Suppressor macrophage (primary cell): ENCODE measurements at regions not wholly inside any gene's neighbourhood (a gene's known extent, or its start where the extent isn't known, plus 50 kb on each side); places are given as distances from the start of the nearest gene placed in this dataset.
A peak's percentile ranks its signal among the peaks of the same experiment; 100 is the strongest.
"Not testable (repeated sequence)": the region's sequence is repeated elsewhere in the genome, so short reads cannot be mapped to it uniquely, and the experiment has no call there.

Source experiments
- DNase-seq, 4 experiments: peaks; one replicate each; pipeline ENCODE4 v3.0.0-alpha.2; 2020 to 2022

DNA sequence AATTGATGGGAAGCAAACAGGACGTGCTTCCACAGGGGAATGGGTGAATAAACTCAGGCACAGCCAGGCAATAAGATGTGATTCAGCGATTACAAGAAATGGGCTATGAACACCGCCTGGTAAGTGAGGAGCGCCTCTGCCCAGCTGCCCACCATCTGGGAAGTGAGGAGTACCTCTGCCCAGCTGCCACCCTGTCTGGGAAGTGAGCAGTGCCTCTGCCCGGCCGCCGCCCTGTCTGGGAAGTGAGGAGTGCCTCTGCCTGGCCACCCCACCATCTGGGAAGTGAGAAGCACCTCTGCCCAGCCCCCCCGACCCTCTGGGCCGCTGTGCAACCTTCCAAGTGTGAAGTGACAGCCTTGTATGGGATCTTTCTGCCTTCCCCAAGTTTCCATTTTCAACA is 73.2 kb upstream of the PRR5 start:
- no peak for DNase-seq

DNA sequence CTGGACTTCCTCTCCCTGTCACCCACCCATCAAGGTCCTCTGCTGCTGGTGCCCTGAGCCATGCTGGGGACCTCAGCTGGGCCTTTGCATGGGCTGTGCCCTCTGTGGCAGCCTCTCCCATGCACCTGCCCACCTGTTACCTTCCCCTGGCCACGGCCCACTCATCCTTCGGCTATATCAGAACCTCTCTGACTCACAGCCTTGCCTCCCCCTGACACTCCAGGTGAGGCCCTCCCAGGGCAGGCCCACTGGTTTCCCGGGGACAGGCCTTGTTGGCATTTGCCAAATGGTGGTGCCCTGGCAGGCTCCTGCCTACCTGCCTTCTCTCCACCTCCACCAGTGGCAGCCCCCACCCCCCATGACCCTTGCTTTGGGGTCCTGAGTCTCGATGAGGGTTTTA is 73.7 kb upstream of the PRR5 start:
- DNase-seq, result no peak

GRCh38 chr22:44627521-44628139 is 74.4 kb upstream of the PRR5 start:
- DNase-seq, result no peak

DNA sequence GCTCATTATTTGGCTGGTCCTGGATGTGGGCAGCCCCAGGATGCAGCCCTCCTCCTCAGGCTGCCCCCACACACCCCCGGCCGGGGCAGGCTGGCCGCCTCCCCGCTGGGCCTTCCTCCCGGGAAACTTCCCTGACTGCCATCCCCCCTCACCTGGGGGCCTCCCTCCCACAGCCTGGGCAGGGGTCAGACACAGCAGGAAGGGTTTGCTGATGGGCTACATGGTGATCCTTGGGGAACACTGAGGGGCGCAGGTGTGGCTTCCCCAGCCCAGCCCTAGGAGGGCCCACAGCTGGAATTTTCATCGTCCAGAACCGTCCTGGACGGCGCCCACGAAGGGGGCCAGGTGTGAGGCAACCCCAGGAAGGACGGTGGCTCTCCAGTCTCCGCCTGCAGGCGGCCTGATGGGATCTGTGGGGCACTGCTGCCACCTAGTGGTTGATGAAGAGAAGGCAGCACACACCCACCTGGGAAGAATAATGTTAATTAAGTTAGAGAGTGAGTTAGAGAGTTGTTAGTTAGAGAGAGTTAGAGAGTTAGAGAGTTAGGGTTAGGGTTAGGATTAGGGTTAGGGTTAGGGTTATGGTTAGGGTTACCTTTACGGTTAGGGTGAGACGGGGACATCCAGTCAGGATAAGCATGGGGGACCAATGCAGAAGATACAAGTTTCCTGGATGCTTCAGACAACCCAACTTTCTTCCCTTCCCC is 75.9 kb upstream of the PRR5 start:
- DNase-seq, result peak; percentile 76 to 85 (median 82)

DNA sequence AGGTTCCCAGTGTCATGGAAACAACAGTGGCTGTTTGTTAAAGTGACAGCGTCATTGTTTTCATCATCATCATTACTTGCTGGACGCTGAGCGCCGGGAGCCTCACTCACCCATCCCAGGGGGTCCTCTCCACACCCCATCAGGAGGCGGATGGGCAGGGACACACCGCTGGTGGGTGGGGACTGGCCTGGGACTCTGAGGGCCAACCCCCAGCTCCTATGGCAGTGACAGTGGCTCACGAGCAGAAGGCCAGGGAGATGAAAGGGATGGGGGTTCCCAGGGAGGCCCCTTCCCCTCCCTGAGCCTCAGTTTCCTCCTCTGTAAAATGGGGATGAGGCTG is 76.6 kb upstream of the PRR5 start:
- no peak for DNase-seq

- no peak for DNase-seq
Observed at GRCh38 chr22:44624689-44625420, 77.1 kb upstream of the PRR5 start.

GRCh38 chr22:44623771-44624510 is 78.1 kb upstream of the PRR5 start:
- peak in 3 of 4 experiments; percentile 43 to 58 (median 47) for DNase-seq

- DNase-seq, result no peak
Observed at GRCh38 chr22:44622679-44623078, 79.3 kb upstream of the PRR5 start.

DNA sequence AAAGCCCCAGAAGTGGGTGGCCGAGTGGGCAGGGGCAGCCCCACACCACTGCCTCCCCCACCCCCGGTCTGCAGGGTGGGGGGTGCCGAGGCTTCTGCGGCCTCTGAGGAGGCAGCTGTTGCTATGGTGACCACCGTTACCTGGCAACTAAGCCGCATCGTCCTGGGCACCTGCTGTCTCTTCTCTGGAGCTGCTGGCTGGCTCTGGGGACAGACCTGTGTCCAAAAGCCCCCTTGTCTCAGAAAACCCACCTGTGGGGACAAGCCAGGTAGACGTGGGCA is 79.9 kb upstream of the PRR5 start:
- DNase-seq, result no peak

- no peak for DNase-seq
Observed at GRCh38 chr22:44621401-44622146, 80.4 kb upstream of the PRR5 start.

DNA sequence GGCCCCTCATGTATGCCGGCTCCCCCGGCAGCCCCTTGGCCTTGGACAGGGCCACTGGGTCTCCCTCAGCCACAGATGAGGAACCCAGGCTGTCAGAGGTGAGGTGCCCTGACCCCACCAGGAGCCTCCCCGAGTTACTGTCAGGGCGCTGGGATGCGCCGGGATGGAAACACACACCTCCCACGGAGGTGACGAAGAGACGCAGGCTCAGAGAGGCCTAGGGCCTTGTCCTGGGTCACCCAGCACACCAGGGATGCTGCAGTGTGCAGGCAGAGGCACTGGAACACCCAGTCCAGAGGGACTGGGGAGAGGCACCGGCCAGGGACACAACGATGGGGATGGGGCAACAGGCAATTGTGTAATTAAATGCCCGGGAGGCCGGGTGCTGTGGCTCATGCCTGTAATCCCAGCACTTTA is 81.2 kb upstream of the PRR5 start:
- DNase-seq, result no peak

DNA sequence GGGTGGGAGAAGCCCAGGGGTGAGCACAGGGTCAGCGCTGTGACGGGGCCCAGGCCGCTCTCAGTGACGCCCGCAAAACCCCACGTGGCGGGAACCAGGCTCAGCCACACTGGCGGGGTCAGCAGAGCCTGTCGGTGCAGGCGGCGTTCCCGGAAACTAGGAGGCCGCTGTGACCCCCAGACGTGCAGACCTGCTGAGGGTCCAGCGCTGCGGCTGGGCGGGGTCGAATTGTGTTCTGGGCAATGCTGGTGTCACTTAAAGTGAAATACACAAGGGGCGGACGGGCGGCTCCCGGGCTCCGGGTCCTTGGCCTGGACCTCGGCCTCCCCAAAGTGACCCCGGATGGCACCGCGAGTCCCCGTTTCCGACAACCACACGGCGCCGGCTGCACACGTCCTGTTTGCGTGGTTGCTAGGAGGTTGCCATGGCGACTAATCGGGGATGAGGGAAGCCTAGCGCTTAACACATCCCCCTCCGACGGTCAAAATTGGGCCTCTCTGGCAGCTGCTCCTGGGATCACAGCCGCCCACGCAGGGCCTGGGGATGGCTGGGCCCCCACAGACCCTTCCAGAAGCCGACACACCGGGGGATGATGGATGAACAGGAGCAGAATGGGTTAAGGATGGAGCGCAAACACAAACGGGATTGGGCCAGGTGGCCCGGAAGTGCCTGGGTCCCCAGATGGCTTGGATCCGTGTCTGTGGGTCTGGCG is 81.7 kb upstream of the PRR5 start:
- DNase-seq, result peak; percentile 76 to 86 (median 79)

DNA sequence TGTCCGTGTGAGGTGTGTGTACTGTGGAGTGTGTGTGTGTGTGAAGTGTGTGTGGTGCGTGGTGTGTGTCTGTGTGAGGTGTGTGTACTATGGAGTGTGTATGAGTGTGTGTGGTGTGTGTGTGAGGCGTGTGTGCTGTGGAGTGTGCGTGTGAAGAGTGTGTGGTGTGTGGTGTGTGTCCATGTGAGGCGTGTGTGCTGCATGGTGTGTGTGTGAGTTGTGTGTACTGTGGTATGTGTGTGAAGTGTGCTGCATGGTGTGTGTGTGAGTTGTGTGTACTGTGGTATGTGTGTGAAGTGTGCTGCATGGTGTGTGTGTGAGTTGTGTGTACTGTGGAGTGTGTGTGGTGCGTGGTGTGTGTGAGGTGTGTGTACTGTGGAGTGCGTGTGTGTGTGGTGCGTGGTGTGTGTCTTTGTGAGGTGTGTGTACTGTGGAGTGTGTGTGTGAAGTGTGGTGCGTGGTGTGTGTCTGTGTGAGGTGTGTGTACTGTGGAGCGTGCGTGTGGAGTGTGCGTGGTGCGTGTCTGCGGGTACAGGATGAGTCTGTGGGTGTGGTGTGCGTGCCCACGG is 82.4 kb upstream of the PRR5 start:
- not testable (repeated sequence) for DNase-seq

- DNase-seq, result not testable (repeated sequence)
Observed at GRCh38 chr22:44618910-44619309, 83.1 kb upstream of the PRR5 start.

GRCh38 chr22:44618400-44618799 is 83.6 kb upstream of the PRR5 start:
- DNase-seq, result no peak

DNA sequence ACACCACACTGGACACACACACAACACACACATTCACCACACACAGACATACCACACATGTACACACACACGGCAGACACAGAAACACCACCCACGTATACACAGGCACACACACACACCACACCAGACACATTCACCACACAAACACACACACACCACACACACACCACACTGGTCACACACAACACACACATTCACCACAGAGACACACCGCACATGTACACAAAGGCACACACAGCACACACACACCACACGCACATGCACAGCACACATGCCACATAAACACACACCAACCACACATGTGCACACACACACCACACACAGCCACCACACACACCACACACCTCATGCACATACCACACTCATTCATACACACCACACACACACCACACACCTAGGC is 84.2 kb upstream of the PRR5 start:
- DNase-seq, result no peak

DNA sequence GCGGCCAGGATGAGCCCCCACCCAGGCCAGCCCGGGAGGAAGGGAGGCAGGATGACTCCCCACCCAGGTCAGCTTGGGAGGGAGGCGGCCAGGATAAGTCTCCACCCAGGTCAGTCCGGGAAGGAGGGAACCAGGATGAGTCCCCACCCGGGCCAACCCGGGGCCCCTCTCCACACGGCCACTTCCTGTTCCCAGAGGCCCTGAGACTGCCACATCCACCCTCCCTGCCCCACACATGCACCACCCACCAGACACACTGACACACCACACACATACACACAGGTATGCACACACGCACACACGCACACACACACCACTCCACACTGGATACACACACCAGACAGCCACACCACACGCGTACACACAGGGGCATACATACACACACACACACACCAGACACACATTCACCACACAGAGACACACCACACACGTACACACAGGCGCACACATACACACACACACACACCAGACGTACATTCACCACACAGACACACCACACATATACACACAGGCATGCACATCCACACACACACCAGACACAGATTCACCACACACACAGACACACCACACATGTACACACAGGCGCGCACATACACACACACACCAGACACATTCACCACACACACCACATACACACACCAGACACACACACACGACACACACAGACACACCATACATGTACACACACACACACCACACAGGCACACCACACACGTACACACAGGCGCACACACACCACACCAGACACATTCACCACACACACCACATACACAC is 84.9 kb upstream of the PRR5 start:
- DNase-seq, result no peak

- DNase-seq, result no peak
Observed at GRCh38 chr22:44616461-44616860, 85.5 kb upstream of the PRR5 start.

- no peak for DNase-seq
Observed at GRCh38 chr22:44615602-44616180, 86.3 kb upstream of the PRR5 start.

DNA sequence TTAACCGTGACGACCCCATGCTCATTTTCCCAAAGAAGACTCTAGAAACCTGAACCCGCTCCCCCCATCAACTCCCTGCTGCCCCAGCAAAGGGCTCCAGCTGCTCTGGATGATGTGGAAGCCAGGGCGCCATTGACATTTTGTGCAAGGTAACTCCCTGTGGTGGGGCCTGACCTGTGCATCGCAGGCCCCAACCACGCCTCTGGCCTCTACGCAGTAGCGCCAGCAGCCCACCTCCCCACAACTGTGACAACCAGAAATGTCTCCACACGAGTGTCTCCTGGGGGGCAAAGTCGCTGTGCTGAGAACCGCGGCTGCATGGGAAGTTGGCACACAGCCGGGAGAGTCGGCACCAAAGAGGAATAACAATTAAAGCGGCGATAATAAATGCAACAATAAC is 86.9 kb upstream of the PRR5 start:
- DNase-seq, result no peak

DNA sequence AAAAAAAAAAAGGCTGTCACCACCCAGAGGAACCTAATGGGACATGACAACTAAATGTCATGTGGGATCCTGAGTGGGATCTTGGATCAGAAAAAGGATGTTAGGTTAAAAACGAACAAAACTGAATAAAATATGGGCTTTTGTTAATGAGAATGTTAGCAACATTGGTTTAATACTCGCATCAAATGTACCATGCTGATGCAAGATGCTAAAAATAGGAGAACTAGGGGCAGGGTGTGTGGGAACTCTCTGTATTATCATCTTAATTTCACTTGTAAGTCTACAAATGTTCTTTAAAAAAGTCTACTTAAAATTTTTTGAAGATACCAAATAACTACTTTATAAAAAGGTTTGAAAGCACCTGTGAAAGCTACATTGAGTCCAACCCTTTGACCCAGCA is 88.8 kb upstream of the PRR5 start:
- no peak for DNase-seq
